NCI-H1417 treated with DMSO at 0.1 percent for 48 hours (cell line): ENCODE measurements at regions not wholly inside any gene's neighbourhood (a gene's known extent, or its start where the extent isn't known, plus 50 kb on each side); places are given as distances from the start of the nearest gene placed in this dataset.

ENCODE experiments used
- DNase-seq: peaks from one replicate; lab custom pipeline; 2025; lab: John Stamatoyannopoulos, UW

DNA sequence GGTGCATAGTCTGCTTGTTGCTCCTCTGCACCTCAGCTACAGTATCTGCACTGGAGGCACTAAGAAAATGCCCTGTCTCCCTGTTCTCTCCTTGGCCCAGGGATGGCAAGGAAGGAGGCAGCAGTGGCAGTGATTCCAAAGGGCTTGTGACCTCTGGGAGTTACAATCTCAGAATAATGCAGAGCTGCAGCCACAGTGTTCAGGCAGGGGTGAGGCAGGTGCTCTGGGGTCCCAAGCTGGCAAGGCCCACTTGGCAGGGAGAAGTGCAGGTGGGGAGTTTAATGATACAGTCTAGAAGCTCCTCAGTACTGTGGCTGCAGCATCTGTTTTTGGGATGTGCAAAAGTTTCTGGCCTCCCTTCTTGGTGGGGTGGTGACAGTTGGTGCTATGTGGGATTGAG lies 456.4 kb downstream of the CCSER2 start:
- DNase-seq: no peak

DNA sequence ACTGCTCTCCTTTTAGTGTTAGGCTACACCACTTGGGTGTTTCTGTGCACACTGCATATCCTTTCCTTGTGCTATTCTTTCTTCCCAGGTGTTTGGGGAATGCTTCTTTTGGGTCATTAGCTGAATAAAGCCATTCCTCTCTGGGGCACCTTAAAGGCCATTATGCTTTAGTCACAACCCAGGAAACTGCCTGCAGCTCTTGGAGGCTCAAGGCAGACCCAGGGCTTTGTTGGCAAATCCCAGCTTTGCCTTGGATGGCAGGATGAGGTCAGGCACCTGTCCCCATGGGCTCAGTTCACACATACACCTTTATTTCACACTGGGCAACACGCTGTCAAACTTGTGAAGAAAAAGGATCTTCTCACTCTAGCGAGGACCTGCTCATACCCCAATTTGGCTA lies 460.6 kb downstream of the CCSER2 start:
- DNase-seq: no peak

DNA sequence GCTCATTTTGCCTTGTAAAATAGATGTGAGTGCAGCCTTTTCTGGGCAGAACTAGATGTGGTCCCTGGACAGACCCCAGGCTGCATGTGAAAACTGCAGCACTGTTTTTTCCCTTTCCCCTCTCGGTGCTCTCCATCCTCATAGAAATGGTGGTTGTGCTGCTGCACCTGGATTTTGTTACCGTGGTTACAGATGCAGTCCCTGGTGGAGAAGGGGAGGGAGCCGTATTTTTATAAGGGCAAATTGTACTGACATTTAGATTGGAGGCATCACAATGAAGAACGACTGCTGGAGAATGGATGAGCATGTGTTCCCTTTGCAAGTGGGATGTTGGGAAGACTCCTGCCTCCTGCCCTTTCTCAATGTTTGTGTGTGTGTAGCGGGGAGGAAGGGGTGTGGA lies 469.9 kb downstream of the CCSER2 start:
- DNase-seq: no peak

DNA sequence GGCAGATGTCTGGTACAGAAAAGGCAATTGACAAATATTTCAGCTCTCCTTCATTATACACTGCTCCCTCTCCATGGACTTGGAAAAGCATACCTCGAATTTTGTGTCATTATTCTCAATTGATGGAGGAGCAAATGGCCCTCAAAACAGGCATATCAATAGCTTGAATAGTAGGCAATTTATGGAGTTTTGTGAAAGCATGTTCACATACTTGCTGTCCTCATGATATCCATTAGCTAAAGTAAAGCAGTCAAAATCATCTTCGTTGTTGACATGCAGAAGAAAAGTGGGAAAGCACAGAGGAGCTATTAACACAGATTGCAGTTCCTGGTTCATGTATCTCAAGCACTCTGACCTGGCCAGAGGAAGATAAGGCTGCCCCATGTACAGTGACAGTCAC lies 472.8 kb downstream of the CCSER2 start:
- no peak for DNase-seq

DNA sequence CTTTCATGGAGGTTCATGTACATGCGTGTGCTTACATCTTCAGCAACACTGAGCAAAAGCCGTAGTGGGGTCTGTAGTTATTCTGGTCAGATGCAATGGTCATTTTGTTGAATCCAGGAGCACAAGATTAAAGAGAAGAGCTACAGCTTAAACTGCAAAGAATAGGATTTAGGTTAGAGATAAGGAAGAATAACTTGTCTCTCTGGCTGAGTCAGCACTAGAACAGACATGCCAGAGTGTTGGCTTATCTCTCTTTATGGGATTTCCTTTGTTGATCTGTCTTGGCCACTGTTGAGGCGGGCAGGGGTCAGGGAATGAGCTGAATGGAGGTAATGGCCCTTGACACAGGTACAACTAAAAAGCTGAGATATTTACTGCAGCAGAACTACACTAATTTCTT lies 473.5 kb downstream of the CCSER2 start:
- DNase-seq: no peak

DNA sequence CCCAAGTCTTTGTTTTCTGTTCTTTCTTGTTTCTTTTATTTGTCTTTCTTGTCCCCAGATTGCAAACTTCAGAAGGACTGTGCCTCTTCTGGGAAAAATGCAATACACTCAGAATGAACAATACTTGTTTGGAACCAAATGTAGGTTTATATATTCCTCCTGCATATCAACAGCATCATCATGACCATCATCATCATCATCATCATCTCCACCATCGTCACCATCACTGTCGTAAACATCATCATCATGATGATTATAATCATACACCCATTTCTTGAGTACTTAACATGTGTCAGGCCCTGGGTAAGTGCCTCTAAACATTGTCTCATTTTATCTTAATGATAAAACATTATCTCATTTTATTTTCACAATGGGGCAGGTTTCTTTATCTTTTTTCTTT lies 476.8 kb downstream of the CCSER2 start:
- no peak for DNase-seq

DNA sequence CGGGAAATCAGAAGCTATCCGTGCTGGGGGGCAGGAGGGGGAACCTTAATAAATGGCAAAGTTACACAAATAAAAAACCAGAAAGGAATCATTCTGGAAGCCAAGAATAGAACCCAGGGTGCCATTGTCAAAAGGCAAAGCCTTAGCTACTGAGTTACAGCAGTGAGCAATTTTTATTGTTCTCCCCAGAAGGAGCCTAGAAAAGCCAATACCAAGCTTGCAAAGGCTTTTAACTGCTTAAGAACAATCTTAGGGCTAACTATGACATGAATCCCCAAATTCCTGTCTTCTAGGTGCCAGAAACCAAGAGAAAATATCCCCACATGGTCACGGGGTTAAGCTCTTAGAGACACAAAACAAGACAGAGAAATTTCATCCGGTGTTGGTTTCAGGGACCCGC lies 482.7 kb downstream of the CCSER2 start:
- no peak for DNase-seq

DNA sequence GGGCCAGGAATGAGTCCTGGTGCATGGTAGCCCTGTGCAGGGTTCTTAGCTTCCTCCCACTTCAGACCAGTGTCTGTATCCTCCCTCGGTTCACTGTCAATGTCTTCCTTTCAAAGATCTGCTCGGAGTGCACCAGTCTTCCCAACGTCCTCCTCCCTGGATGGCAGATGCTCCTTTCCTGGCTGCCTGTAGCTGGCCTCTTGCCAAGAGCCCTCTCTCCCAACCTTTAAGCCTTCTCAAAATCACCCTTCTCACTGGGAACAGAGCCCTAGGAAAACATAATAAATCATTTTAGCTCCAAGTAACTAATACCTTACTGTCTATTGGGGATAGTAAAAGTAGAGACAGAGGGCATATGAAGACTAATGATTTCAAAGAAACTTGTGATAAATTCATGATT lies 490.6 kb downstream of the CCSER2 start:
- no peak for DNase-seq

DNA sequence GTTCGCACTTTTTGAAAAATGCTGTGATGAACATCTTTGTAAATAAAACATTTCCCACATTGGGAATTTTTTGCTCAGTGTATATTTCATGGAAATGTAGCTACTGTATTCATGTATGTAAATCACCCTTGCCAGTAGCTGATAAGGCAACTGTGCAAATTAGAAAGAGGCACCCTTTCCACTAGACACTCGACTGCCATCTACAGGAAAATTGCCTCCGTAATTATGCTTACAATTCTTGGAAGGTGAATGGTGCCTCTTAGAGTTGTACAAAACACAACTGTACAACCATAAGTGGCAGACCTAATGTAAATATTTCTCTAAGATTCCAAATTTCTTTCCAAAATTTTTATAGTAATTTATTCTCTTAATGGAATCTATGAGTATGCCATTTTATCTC lies 491.7 kb downstream of the CCSER2 start:
- no peak for DNase-seq

DNA sequence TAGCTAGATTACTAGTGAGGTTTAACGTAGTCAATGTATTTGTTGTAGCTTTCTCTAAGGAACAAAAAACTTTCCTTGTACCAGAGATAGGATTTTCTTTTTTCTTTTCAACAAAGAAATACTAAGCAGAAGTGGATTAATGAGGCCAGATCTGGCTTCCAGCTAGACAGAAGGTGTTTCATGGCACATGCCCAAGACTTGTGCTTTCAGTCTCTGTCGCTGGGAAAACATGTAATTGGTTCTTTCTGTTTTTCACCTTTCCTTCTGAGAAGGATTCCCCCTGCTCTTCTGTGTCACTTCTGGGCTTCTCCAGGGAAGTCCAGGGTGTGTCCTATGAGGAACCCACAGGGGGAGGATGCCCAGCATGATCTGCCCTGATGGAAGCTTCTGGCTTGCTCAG lies 492.2 kb downstream of the CCSER2 start:
- no peak for DNase-seq

DNA sequence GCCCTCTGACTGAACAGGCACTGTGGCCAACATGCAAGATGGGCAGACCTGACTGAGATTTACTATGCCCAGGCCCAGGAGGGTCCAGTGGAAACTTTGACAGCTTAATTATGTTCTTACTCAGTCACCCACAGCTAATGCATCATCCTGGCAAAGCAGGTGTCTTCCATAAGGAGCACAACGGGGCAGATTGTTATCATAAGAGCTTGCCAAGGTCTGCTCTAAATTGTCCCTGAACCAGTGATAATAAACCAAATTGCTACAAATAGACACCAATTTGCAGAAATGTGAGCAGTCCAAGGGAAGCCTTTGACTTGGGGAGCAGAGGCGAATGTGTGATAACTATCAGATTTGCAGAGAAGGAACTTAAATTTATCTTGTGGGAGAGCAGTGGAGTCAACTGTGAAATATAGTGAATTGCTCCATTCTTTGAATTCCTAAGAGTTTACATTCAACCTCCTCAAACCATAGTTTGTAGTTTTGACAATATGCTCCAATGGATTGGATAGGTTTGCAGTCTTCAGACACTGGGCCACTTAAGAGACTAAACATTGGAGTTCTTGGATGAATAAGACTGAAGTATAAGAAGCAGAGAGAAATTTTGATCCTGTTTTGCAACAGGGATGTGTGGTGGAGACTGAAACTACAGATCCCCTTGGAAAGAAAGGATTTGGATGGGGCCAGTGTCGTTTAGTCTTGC lies 494.7 kb downstream of the CCSER2 start:
- DNase-seq: no peak

DNA sequence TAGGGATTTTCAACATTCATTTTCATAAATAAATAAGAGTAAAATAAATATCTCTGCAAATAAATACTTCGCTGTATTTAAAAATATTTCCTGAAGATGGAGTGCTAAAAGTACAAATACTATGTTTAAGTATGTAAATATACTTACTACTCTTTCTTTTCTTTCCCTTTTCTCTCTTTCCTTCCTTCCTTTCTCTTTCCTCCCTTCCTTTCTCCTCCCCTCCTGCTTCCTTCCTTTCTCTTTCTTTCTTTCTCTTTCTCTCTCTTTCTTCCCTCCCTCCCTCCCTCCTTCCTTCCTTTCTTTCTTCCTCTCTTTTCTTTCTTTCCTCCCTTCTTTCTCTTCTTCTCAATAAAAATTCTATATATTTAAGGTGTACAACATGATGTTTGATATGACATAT lies 496.1 kb downstream of the CCSER2 start:
- DNase-seq: no peak

DNA sequence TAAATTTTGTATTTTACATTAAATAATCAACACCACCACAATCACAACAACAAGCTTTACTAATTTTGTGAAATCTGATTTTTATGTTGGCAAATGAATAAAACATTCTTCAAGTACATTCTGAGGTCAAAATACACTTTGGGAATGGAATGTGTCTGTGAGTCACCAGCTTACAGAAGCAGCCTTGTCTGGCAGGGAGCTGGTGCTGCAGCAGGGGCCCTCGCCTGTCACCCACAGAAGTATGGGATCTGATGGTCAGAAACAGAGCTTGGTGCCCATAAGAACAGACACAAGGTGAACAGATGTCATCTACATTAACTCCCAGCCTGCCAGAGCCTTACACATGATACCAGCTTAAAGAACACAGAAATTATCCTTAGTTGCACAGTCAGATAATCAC lies 496.9 kb downstream of the CCSER2 start:
- DNase-seq: no peak

DNA sequence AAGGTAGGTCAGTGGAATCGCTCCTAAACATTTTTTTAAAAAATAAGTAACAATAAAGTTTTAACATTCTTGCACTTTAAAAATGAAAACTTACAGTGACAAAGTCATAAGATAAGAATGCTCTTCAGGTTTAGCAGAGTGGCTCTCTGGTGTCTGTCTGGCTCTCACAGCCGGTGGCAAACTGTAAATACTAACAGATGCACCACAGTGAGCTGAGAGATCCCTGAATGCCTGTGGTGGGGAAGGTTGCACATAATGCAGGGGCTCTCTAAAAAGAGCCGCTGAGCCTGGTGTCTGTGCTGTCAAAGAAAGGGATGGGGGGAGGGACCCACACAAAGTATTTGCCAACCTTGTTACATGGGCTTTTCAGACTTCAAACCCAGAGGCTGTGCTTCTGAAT lies 498.3 kb downstream of the CCSER2 start:
- no peak for DNase-seq

DNA sequence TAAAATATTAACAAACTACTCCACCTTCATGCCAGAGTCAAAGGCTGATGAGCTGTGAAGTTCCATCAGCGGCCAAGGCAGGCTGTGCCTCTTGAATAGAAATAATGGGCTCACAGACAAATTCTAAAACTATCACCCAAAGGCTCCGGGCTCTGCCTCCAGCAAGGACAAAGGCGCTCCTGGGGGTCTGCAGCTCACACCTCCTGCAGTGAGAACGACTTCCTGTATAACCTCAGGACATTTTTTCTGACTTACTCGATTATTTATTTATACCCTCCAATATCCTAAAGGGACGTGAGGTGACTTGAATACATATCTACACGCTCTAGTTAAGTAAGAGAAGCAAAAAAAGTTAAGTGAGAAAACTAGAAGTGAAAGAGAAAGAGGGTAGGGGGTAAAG lies 500.7 kb downstream of the CCSER2 start:
- no peak for DNase-seq

DNA sequence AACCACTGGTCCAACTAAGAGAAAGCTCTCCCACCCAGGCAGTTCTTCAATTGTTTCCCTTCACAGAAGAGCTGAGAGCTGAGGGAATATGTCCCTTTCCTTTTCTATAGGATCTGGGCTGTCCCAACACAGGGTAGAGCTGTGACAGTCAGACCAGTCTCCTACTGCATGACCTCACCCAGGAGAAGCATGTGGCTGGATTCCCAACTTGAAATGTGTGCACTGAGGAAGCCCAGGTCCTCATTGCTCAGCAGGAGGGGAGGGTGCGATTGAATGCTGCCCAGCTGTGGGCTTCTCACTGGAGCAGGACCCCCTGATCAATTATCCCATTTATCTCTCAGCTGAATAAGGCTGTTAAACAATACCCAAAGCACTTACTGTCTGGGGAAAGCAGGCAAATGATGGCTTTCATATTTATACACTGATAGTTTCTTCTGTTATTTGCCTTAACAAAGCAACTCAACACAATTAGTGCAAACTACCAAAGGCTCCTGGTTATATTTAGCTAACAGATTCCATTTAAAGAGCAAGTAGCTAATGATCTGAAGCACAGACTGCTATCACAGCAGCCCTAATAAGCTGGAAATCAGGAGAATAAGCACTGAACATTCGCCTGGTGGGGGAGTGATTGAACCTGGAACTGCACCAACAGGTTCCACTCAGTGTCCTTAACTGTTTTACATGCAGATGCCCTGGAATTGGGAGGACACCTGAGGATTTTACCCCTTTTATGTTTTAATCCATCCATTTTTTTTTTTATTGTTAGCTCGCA lies 508.8 kb downstream of the CCSER2 start:
- DNase-seq: no peak

DNA sequence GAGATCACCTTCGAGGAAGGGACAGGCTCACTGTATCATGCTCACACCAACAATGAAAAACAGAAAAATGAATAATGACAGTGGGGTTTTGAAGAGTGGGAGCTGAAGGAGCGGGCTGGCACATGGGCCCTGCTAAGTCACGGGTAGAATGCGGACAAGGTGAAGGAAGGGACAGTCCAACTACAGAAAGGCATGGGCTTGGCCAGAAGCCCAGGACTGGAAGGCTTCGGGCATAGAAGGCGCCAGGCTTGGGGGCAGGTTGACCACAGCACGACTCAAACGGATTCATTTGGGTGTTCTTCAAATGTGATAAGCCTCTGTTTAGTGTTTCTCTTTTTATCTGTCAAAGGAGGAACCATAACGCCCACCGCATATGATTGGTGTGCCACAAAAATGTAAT lies 509.5 kb downstream of the CCSER2 start:
- no peak for DNase-seq

DNA sequence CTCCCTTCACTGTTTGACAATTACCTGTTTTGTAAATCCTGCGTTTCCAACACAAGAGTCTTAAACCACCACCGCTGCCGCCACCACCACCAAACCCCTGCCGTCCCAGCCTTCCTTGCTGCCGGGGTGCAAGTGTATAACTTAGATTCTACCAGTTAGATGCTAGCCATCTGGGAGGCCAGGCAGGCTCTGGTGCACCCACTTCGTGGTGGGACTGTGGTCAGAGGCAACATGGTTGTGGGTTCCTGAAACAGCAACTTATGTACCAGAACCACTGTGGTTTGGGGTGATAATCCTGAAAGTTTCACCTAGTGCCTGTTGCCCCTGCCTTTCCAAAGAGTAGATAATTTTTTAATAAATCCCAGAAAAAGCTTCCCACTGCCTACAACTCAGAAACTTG lies 510.5 kb downstream of the CCSER2 start:
- no peak for DNase-seq

DNA sequence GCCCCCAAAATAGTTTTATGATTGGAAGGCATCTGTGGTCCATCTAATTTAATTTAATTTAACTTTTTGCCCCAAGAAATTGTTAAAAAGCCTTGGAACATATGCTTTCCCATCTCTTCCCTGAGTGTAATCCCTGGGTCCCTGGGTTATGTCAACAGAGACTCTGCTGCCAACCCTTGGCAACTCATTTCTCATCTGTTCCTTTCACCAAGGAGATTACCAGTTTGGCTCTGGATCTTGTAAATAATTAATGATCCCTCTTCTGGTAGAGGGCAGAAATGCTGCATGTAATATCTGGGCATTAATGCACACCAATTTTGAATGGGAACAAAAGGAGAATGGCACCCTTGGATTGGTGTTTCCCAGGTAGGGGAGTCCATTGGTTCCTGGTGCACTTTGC lies 514.2 kb downstream of the CCSER2 start:
- DNase-seq: no peak

DNA sequence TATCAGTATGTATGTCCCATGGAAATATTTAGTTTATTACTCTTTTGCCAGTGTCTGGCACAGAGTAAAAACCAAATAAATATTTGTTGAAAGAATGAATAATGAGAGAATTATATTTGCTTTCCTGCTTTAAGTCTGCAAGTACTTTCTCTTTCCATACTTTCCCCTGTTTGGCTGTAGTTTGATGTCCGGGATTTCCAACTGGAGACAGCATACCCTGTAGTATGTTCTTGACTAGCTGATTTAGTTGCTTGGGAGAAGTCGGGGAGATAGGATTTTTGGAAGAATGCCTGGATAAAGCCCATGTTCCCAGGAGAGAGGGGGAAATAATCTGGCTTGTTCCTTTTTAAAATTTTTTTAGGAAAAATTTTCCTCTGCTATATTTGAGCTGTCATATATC lies 516.1 kb downstream of the CCSER2 start:
- no peak for DNase-seq

DNA sequence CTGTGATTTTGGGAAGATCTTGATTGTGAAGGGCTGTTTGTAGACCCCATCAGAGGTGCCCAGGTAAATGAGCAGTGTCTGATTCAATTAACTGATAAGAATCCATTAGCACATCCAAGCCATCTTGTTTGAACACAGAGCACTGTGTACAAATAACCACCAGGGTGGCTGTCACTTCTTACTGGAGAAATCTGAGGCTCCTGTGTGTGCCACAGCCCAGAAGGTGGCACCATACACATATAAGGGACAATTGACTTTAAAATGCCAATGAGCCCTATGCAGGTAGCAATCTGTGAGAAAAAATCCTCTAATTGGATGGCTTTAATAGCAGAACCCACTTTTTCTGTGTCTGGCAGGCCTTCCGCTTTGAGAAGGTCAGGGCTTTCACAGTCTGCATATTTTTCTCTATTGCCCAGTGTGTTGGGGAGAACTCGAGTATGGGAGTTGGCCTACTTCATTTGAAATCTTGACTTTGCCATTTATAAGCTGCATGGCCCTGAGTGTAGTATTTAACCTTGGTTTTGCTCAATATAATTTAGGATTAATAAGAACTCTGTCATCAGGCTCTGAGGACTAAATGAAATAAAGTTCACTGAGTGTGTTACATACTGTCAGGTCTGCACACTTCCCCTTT lies 517.4 kb downstream of the CCSER2 start:
- no peak for DNase-seq

DNA sequence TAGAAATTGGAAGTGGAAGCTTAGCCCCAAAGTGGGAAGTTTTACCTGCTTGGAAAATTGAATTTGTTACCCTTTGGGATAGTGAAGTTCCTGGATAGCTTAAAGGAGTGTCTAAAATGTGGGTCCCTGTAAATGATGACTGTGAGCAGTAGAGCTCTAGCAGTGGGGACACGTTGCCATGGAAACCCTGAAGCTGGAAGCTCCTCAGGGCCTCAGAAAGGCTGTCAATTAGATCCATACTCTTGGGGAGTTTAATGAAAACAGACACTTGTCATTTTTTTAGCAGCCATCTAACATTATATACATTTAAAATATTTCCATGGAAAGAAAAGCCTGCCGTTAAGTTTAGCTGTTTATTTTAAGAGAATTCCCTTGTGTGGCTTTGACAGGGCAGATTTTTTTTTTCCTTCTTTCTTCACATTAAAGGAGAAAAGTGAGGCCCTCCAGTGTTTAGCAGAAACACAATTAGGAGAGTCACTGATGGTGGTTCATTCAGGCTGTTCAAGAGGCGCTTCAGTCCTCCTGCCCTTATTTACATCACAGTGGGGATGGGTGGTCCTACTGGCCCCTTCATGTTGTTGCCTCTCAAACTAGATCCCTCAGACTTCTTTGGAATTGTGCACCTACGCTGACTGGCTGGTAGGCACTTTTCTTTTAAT lies 518.4 kb downstream of the CCSER2 start:
- no peak for DNase-seq

DNA sequence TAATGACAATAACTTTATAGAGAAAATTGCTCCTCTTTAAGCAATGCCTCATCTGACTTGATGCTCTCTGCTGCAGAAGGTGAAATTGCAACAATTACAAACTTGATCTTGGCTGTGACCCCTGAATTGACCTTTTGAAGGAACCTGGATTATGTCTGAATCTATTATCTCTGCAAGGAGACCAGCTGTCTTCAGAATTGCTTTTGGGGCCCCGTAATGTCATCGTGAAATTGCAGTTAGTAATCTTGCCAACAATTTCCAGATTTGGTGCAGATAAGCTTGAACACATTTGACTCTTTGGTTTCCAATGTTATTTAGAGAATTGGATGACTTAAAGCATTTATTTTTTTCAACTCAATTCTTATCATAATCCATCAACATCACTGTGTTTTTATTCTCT lies 520.6 kb downstream of the CCSER2 start:
- DNase-seq: no peak
